H1 (cell line): ENCODE measurements at regions not wholly inside any gene's neighbourhood (a gene's known extent, or its start where the extent isn't known, plus 50 kb on each side); places are given as distances from the start of the nearest gene placed in this dataset.
"Not testable (repeated sequence)": the region's sequence is repeated elsewhere in the genome, so short reads cannot be mapped to it uniquely, and the experiment has no call there.

Experiments used
- CTCF ChIA-PET: fragments of 300-600 bp; sonication (Branson Sonifier 250); formaldehyde crosslinking; loops from one replicate; lab custom pipeline; 2021; ENCODE audit not compliant: partially characterized antibody; lab: Charles Lee
- POLR2A ChIA-PET: fragments of 300-600 bp; sonication (Branson Sonifier 250); formaldehyde crosslinking; loops from one replicate; lab custom pipeline; 2021; ENCODE audit warnings: inconsistent platforms; ENCODE audit not compliant: partially characterized antibody; lab: Charles Lee
- DNase-seq, 2 experiments: peaks; one replicate each; pipeline versions ENCODE4 v3.0.0 to v3.0.0-alpha.2; 2010 to 2022; ENCODE audit warnings: low spot score in 2 of 2, low read depth in 1 of 2, mixed read lengths in 1 of 2
- FAIRE-seq: peaks from 2 replicates; lab custom pipeline; 2011; peaks lifted over from hg19 to GRCh38; lab: Jason Lieb, UNC
- H2AFZ ChIP-seq: 2 replicates; pipeline ENCODE4 v1.8.1; 2012; ENCODE audit warnings: low read length, inconsistent platforms
- H2AK5ac ChIP-seq: 2 replicates; pipeline ENCODE4 v1.6.1; 2013; ENCODE audit warnings: low read depth, low read length
- H2BK120ac ChIP-seq: replicated peaks from 2 replicates; pipeline ENCODE3; 2013; ENCODE audit warnings: low read depth, low read length, inconsistent platforms
- H2BK12ac ChIP-seq: 2 replicates; pipeline ENCODE4 v1.6.1; 2013; ENCODE audit warnings: low read depth, low read length
- H2BK15ac ChIP-seq: 2 replicates; pipeline ENCODE4 v1.6.1; 2013; ENCODE audit warnings: low read length
- H2BK20ac ChIP-seq: 2 replicates; pipeline ENCODE4 v1.6.1; 2013; ENCODE audit warnings: low read length
- H2BK5ac ChIP-seq: 2 replicates; pipeline ENCODE4 v1.6.1; 2013; ENCODE audit warnings: low read depth, low read length
- H3K14ac ChIP-seq: 2 replicates; pipeline ENCODE4 v1.6.1; 2013; ENCODE audit warnings: inconsistent platforms; ENCODE audit not compliant: insufficient read length
- H3K18ac ChIP-seq: 2 replicates; pipeline ENCODE4 v1.6.1; 2013; ENCODE audit warnings: low read length; ENCODE audit errors: extremely low read depth
- H3K23ac ChIP-seq: 2 replicates; pipeline ENCODE4 v1.6.1; 2013; ENCODE audit warnings: inconsistent platforms; ENCODE audit not compliant: insufficient read length
- H3K23me2 ChIP-seq: 2 replicates; pipeline ENCODE4 v1.6.1; 2013; ENCODE audit warnings: low read depth, low read length
- H3K27ac ChIP-seq: 2 replicates; pipeline ENCODE4 v1.6.1; 2011; ENCODE audit warnings: low read depth, low read length, inconsistent platforms
- H3K27me3 ChIP-seq, 4 experiments: replicated peaks in 1 of 4; 1 replicate in 1 of 4; 2 replicates in 3 of 4; pipeline versions ENCODE4 v1.6.1 to v1.8.1; 2011 to 2013; ENCODE audit warnings: low read length in 3 of 4, mild to moderate bottlenecking in 3 of 4, inconsistent platforms in 2 of 4, mixed read lengths in 2 of 4, moderate library complexity in 1 of 4; ENCODE audit not compliant: control insufficient read depth in 3 of 4, insufficient read depth in 3 of 4; ENCODE audit errors: extremely low read depth in 1 of 4
- H3K36me3 ChIP-seq, 4 experiments: 2 replicates each; pipeline versions ENCODE4 v1.6.1 to v1.8.1; 2011 to 2013; ENCODE audit warnings: mild to moderate bottlenecking in 4 of 4, low read length in 3 of 4, moderate library complexity in 2 of 4, control low read depth in 1 of 4, inconsistent platforms in 1 of 4; ENCODE audit not compliant: insufficient read depth in 4 of 4, control insufficient read depth in 2 of 4
- H3K4ac ChIP-seq: replicated peaks from 2 replicates; pipeline ENCODE3; 2013; ENCODE audit warnings: low read length, low read depth, mixed read lengths, inconsistent platforms; ENCODE audit not compliant: insufficient read length
- H3K4me1 ChIP-seq, 4 experiments: replicated peaks in 1 of 4; 1 replicate in 1 of 4; 2 replicates in 3 of 4; pipeline versions ENCODE4 v1.6.1 to v1.8.1; 2011 to 2013; ENCODE audit warnings: low read length in 3 of 4, inconsistent platforms in 2 of 4, mixed read lengths in 1 of 4; ENCODE audit not compliant: insufficient read depth in 4 of 4, control insufficient read depth in 3 of 4
- H3K4me2 ChIP-seq, 2 experiments: 2 replicates each; pipeline versions ENCODE4 v1.6.1 to v1.8.1; 2011 to 2013; ENCODE audit warnings: low read depth in 2 of 2, low read length in 2 of 2, control low read depth in 1 of 2, inconsistent platforms in 1 of 2, mild to moderate bottlenecking in 1 of 2; ENCODE audit not compliant: insufficient read depth in 1 of 2
- H3K4me3 ChIP-seq, 4 experiments: fragments of 200-600, 300-600 bp in 1 of 4; sonication (generic), shearing (Covaris generic), sonication (Bioruptor Twin) in 1 of 4; 2 replicates each; pipeline versions ENCODE4 v1.5.1 to v1.8.1; 2011 to 2016; ENCODE audit warnings: low read length in 4 of 4, low read depth in 3 of 4, control low read depth in 2 of 4, inconsistent platforms in 2 of 4, mild to moderate bottlenecking in 2 of 4, mixed read lengths in 1 of 4, moderate library complexity in 1 of 4; ENCODE audit not compliant: insufficient read depth in 2 of 4; ENCODE audit errors: extremely low read depth in 1 of 4
- H3K56ac ChIP-seq: replicated peaks from 2 replicates; pipeline ENCODE3; 2013; ENCODE audit warnings: low read depth, mild to moderate bottlenecking, mixed read lengths, low read length, inconsistent platforms; ENCODE audit not compliant: insufficient read length
- H3K79me1 ChIP-seq: 2 replicates; pipeline ENCODE4 v1.6.1; 2013; ENCODE audit warnings: low read depth, low read length, control low read depth
- H3K79me2 ChIP-seq, 2 experiments: 2 replicates each; pipeline versions ENCODE4 v1.6.1 to v1.8.1; 2012 to 2013; ENCODE audit warnings: low read length in 2 of 2, mild to moderate bottlenecking in 2 of 2, inconsistent platforms in 1 of 2; ENCODE audit not compliant: insufficient read depth in 2 of 2, control insufficient read depth in 1 of 2
- H3K9ac ChIP-seq, 4 experiments: replicated peaks in 1 of 4; 1 replicate in 1 of 4; 2 replicates in 3 of 4; pipeline versions ENCODE4 v1.6.1 to v1.8.1; 2011 to 2013; ENCODE audit warnings: low read depth in 3 of 4, low read length in 3 of 4, control low read depth in 2 of 4, mild to moderate bottlenecking in 2 of 4, moderate library complexity in 2 of 4, inconsistent platforms in 1 of 4; ENCODE audit errors: extremely low read depth in 1 of 4
- H3K9me3 ChIP-seq, 2 experiments: 2 replicates each; pipeline versions ENCODE4 v1.6.1 to v1.8.1; 2012 to 2013; ENCODE audit warnings: mild to moderate bottlenecking in 2 of 2, moderate library complexity in 2 of 2, control low read depth in 1 of 2, inconsistent platforms in 1 of 2, low read depth in 1 of 2, low read length in 1 of 2, mixed read lengths in 1 of 2; ENCODE audit not compliant: insufficient read depth in 2 of 2
- H4K20me1 ChIP-seq, 2 experiments: replicated peaks in 1 of 2; 2 replicates each; pipeline versions ENCODE3 to v1.8.1; 2011 to 2013; ENCODE audit warnings: inconsistent platforms in 2 of 2, low read length in 2 of 2, mild to moderate bottlenecking in 1 of 2; ENCODE audit not compliant: insufficient read depth in 2 of 2, control insufficient read depth in 1 of 2
- H4K5ac ChIP-seq: 2 replicates; pipeline ENCODE4 v1.6.1; 2013; ENCODE audit warnings: low read length, low read depth, mixed read lengths, inconsistent platforms; ENCODE audit not compliant: insufficient read length
- H4K8ac ChIP-seq: 2 replicates; pipeline ENCODE4 v1.8.0; 2013; ENCODE audit warnings: mild to moderate bottlenecking, moderate library complexity, low read length, inconsistent platforms; ENCODE audit not compliant: insufficient read depth; ENCODE audit errors: extremely low read depth
- H4K91ac ChIP-seq: replicated peaks from 2 replicates; pipeline ENCODE3; 2013; ENCODE audit warnings: low read length, mixed read lengths, inconsistent platforms; ENCODE audit not compliant: insufficient read length
- RAD21 ChIP-seq, 2 experiments: IDR thresholded peaks in 1 of 2; conservative IDR thresholded peaks in 1 of 2; 2 replicates each; pipeline ENCODE4 v1.6.1; 2011; ENCODE audit warnings: low read depth in 2 of 2, low read length in 2 of 2, improper control_type of control experiment in 1 of 2, inconsistent platforms in 1 of 2, mild to moderate bottlenecking in 1 of 2, moderate library complexity in 1 of 2
- WGBS, 2 experiments: shearing (Covaris generic) in 1 of 2; methylation state at CpG; one replicate each; pipeline versions ENCODE4 v1.1.6 to v1.1.7; 2013 to 2015; ENCODE audit warnings: low lambda C conversion rate in 2 of 2, mixed read lengths in 2 of 2, inconsistent platforms in 1 of 2, low coverage in 1 of 2, missing lambda C conversion rate in 1 of 2; ENCODE audit not compliant: insufficient replicate concordance in 2 of 2, insufficient coverage in 1 of 2, insufficient read length in 1 of 2; ENCODE audit errors: extremely low coverage in 1 of 2, missing lambda C conversion rate in 1 of 2; 5-methylcytosine and 5-hydroxymethylcytosine counted together
- TF ChIP-seq, protein P1 (sequence below), 3 experiments: IDR thresholded peaks; 1 replicate in 2 of 3; 2 replicates in 1 of 3; pipeline versions ENCODE4 v1.5.1 to v1.6.1; 2011; ENCODE audit warnings: low read length in 3 of 3, mild to moderate bottlenecking in 3 of 3, inconsistent platforms in 2 of 3, low read depth in 1 of 3, moderate library complexity in 1 of 3; ENCODE audit not compliant: insufficient read depth in 1 of 3; ENCODE audit errors: control extremely low read depth in 1 of 3

DNA sequence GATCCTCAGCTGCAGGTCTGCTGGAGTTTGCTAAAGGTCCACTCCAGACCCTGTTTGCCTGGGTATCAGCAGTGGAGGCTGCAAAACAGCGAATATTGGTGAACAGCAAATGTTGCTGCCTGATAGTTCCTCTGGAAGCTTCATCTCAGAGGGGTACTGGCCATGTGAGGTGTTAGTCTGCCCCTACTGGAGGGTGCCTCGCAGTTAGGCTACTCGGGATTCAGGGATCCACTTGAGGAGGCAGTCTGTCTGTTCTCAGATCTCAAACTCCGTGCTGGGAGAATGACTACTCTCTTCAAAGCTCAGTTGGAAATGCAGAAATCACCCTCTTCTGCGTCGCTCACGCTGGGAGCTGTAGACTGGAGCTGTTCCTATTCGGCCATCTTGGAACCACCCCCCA lies 362.7 kb downstream of the ACTR3B start:
- H2AFZ ChIP-seq, H4K8ac ChIP-seq, H3K9me3 ChIP-seq, FAIRE-seq, H3K9ac ChIP-seq, POLR2A ChIA-PET, H4K91ac ChIP-seq, H2BK5ac ChIP-seq, H3K23me2 ChIP-seq, H2BK12ac ChIP-seq, H3K27me3 ChIP-seq, H3K4me2 ChIP-seq, H2BK120ac ChIP-seq, H4K5ac ChIP-seq, H3K23ac ChIP-seq, H3K36me3 ChIP-seq, H4K20me1 ChIP-seq, H2BK15ac ChIP-seq, H3K4me3 ChIP-seq, H3K4ac ChIP-seq, H3K79me1 ChIP-seq, H3K14ac ChIP-seq, H3K18ac ChIP-seq, H2BK20ac ChIP-seq, H3K56ac ChIP-seq, H2AK5ac ChIP-seq, DNase-seq, H3K4me1 ChIP-seq, H3K27ac ChIP-seq, H3K79me2 ChIP-seq: not testable (repeated sequence)
- CTCF ChIA-PET = interaction anchor here (0.6 to 1.5 kb wide), 8 partner anchors 9 to 818 kb away, joined by 3 to 8 read pairs (median 4); no protein-coding TSS in a partner anchor
- WGBS, 2 experiments = 69% methylated on average over 8 of the region's 8 CpGs; no CpG with 5 or more reads in 1 of the 2 experiments
- TF ChIP-seq RAD21 (IDR thresholded peaks at IDR 0.05 in 1 of 2, conservative IDR thresholded peaks at IDR 0.05 in 1 of 2; ENCODE audit: low read depth in 2 of 2, low read length in 2 of 2) = peak; percentile 34 to 39
- TF ChIP-seq, protein P1, sequence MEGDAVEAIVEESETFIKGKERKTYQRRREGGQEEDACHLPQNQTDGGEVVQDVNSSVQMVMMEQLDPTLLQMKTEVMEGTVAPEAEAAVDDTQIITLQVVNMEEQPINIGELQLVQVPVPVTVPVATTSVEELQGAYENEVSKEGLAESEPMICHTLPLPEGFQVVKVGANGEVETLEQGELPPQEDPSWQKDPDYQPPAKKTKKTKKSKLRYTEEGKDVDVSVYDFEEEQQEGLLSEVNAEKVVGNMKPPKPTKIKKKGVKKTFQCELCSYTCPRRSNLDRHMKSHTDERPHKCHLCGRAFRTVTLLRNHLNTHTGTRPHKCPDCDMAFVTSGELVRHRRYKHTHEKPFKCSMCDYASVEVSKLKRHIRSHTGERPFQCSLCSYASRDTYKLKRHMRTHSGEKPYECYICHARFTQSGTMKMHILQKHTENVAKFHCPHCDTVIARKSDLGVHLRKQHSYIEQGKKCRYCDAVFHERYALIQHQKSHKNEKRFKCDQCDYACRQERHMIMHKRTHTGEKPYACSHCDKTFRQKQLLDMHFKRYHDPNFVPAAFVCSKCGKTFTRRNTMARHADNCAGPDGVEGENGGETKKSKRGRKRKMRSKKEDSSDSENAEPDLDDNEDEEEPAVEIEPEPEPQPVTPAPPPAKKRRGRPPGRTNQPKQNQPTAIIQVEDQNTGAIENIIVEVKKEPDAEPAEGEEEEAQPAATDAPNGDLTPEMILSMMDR (IDR thresholded peaks at IDR 0.05; ENCODE audit: control extremely low read depth in 1 of 3, insufficient read depth in 1 of 3, low read depth in 1 of 3, low read length in 3 of 3) = peak; percentile 19 to 44 (median 42); a peak in 2 of 4 replicates
